ENCODE measurements at regions not wholly inside any gene's neighbourhood (a gene's known extent, or its start where the extent isn't known, plus 50 kb on each side); places are given as distances from the start of the nearest gene placed in this dataset.
"Not testable (repeated sequence)": the region's sequence is repeated elsewhere in the genome, so short reads cannot be mapped to it uniquely, and the experiment has no call there.

- H3K4me3 ChIP-seq (ENCODE audit: low read length), result no peak overlapping the region
- H3K4me1 ChIP-seq (ENCODE audit: control insufficient read depth, insufficient read depth, low read length), result no peaks in the 10 kb centered on the region
- H3K9me3 ChIP-seq (replicated peaks; ENCODE audit: control insufficient read depth, low read depth, low read length), result no peaks in the 10 kb centered on the region
- H3K27ac ChIP-seq (ENCODE audit: low read length), result no peak overlapping the region
- 71% methylated on average over 1 of the region's 2 CpGs for WGBS (ENCODE audit: insufficient coverage)
- DNase-seq, result no peak
- H3K27me3 ChIP-seq (ENCODE audit: control insufficient read depth, insufficient read depth, low read length), result no peaks in the 10 kb centered on the region
- no peaks in the 10 kb centered on the region for H3K36me3 ChIP-seq (ENCODE audit: control insufficient read depth, insufficient read depth, low read length)
These were observed 148.9 kb upstream of the ABI3BP start for GRCh38 chr3:101142160-101142559.

DNA sequence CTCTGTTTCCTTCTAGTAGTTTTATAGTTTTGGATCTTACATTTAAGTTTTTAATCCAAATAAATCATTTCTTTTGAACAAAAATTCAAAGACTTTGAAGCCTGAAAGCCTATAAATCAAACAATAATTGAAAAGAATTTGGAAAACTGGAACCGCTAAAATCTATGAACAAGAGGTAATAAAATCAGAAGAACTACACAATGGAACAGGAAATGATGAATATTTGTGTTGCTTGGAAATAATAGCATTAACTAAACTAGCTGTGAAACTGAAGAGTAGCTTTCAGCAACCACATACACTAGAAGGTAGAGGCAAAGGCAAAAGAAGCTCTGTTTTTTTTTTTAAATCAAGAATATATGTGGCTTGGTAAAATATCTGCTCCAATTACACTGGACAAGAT lies 147.9 kb upstream of the ABI3BP start:
- Histone ChIP-seq H3K27me3 (ENCODE audit: control insufficient read depth, insufficient read depth, low read length) (no peaks in the 10 kb centered on the region), H3K4me3 (ENCODE audit: low read length) (no peak overlapping the region), H3K4me1 (ENCODE audit: control insufficient read depth, insufficient read depth, low read length) (no peaks in the 10 kb centered on the region), H3K27ac (ENCODE audit: low read length) (no peak overlapping the region), H3K36me3 (ENCODE audit: control insufficient read depth, insufficient read depth, low read length) (no peaks in the 10 kb centered on the region), H3K9me3 (replicated peaks; ENCODE audit: control insufficient read depth, low read depth, low read length) (no peaks in the 10 kb centered on the region)
- no CpG with 5 or more reads among the region's 1 CpG for WGBS (ENCODE audit: insufficient coverage)
- DNase-seq, result no peak

GRCh38 chr3:101138817-101139216 lies 145.6 kb upstream of the ABI3BP start:
- no CpG with 5 or more reads among the region's 1 CpG for WGBS (ENCODE audit: insufficient coverage)

GRCh38 chr3:101134331-101134730 lies 141.1 kb upstream of the ABI3BP start:
- H3K4me1 ChIP-seq (ENCODE audit: control insufficient read depth, insufficient read depth, low read length), result no peaks in the 10 kb centered on the region
- no peak overlapping the region for H3K27ac ChIP-seq (ENCODE audit: low read length)
- H3K36me3 ChIP-seq (ENCODE audit: control insufficient read depth, insufficient read depth, low read length), result no peaks in the 10 kb centered on the region
- DNase-seq, result no peak
- no peaks in the 10 kb centered on the region for H3K27me3 ChIP-seq (ENCODE audit: control insufficient read depth, insufficient read depth, low read length)
- H3K4me3 ChIP-seq (ENCODE audit: low read length), result no peak overlapping the region
- H3K9me3 ChIP-seq (replicated peaks; ENCODE audit: control insufficient read depth, low read depth, low read length), result no peaks in the 10 kb centered on the region
- 78% methylated on average over 5 of the region's 7 CpGs for WGBS (ENCODE audit: insufficient coverage)

More at GRCh38 chr3:101138817-101139216, 145.6 kb upstream of the ABI3BP start:
- Histone ChIP-seq H3K4me3 (ENCODE audit: low read length) (no peak overlapping the region), H3K36me3 (ENCODE audit: control insufficient read depth, insufficient read depth, low read length) (no peaks in the 10 kb centered on the region), H3K4me1 (ENCODE audit: control insufficient read depth, insufficient read depth, low read length) (no peaks in the 10 kb centered on the region), H3K9me3 (replicated peaks; ENCODE audit: control insufficient read depth, low read depth, low read length) (no peaks in the 10 kb centered on the region), H3K27me3 (ENCODE audit: control insufficient read depth, insufficient read depth, low read length) (no peaks in the 10 kb centered on the region), H3K27ac (ENCODE audit: low read length) (no peak overlapping the region)
- DNase-seq, result no peak

DNA sequence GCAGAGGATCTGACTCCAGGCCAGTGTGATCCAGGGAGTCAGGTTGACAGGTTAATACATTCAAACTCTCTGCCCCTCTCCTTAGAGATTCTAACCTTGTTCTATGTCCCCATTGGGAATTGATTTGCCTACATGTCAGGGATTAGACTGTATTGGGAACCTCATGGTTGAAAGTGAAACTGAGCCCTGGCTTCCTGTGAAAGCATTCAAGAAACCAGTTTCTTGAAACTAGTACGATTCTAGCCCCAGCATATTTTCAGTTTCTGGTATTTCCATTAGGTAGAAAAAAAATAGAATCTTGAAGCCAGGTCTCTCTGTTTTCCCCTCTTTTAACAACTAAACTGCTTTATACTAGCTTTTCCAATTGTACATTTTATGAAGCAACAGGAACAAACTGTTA lies 140.4 kb upstream of the ABI3BP start:
- Histone ChIP-seq H3K9me3 (replicated peaks; ENCODE audit: control insufficient read depth, low read depth, low read length) (no peaks in the 10 kb centered on the region), H3K4me3 (ENCODE audit: low read length) (no peak overlapping the region), H3K4me1 (ENCODE audit: control insufficient read depth, insufficient read depth, low read length) (no peaks in the 10 kb centered on the region), H3K27me3 (ENCODE audit: control insufficient read depth, insufficient read depth, low read length) (no peaks in the 10 kb centered on the region), H3K36me3 (ENCODE audit: control insufficient read depth, insufficient read depth, low read length) (no peaks in the 10 kb centered on the region), H3K27ac (ENCODE audit: low read length) (no peak overlapping the region)
- DNase-seq, result peak; percentile 60
- no CpG with 5 or more reads among the region's 1 CpG for WGBS (ENCODE audit: insufficient coverage)

- H3K9me3 ChIP-seq (replicated peaks; ENCODE audit: control insufficient read depth, low read depth, low read length); H3K27ac ChIP-seq (ENCODE audit: low read length); H3K36me3 ChIP-seq (ENCODE audit: control insufficient read depth, insufficient read depth, low read length); H3K27me3 ChIP-seq (ENCODE audit: control insufficient read depth, insufficient read depth, low read length); H3K4me1 ChIP-seq (ENCODE audit: control insufficient read depth, insufficient read depth, low read length); DNase-seq; H3K4me3 ChIP-seq (ENCODE audit: low read length): not testable (repeated sequence)
- WGBS (ENCODE audit: insufficient coverage), result 75% methylated on average over 5 of the region's 7 CpGs
These were observed 140.0 kb upstream of the ABI3BP start for GRCh38 chr3:101133197-101133596.

DNA sequence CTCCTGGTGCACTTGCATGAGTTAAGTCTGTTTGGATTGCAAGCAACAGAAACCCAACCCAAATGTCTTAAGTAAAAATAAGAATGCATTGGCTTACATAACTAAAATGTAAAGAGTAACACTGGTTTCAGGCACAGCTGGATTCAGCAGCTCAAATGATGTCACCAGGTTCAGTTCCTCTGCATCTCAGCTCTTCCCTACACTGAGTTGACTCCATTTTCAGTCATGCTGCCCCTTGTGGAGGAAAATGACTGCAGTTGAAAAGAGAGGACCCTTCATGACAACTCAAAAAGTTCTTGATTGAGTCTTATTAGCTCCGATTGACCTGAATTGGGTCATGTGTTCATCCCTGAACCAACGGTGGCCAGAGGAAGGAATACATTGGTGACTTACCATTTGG lies 138.5 kb upstream of the ABI3BP start:
- no peak for DNase-seq
- WGBS (ENCODE audit: insufficient coverage), result 92% methylated on average over 2 of the region's 2 CpGs
- H3K27ac ChIP-seq (ENCODE audit: low read length), result no peak overlapping the region
- H3K4me3 ChIP-seq (ENCODE audit: low read length), result no peak overlapping the region
- no peaks in the 10 kb centered on the region for H3K36me3 ChIP-seq (ENCODE audit: control insufficient read depth, insufficient read depth, low read length)
- H3K27me3 ChIP-seq (ENCODE audit: control insufficient read depth, insufficient read depth, low read length), result no peaks in the 10 kb centered on the region
- H3K4me1 ChIP-seq (ENCODE audit: control insufficient read depth, insufficient read depth, low read length), result no peaks in the 10 kb centered on the region
- no peaks in the 10 kb centered on the region for H3K9me3 ChIP-seq (replicated peaks; ENCODE audit: control insufficient read depth, low read depth, low read length)

- no peak overlapping the region for H3K4me3 ChIP-seq (ENCODE audit: low read length)
- H3K4me1 ChIP-seq (ENCODE audit: control insufficient read depth, insufficient read depth, low read length), result no peaks in the 10 kb centered on the region
- 83% methylated on average over 1 of the region's 9 CpGs for WGBS (ENCODE audit: insufficient coverage)
- no peak overlapping the region for H3K27ac ChIP-seq (ENCODE audit: low read length)
- DNase-seq, result no peak
- H3K9me3 ChIP-seq (replicated peaks; ENCODE audit: control insufficient read depth, low read depth, low read length), result no peaks in the 10 kb centered on the region
- no peaks in the 10 kb centered on the region for H3K27me3 ChIP-seq (ENCODE audit: control insufficient read depth, insufficient read depth, low read length)
- H3K36me3 ChIP-seq (ENCODE audit: control insufficient read depth, insufficient read depth, low read length), result no peaks in the 10 kb centered on the region
These were observed 135.6 kb upstream of the ABI3BP start for GRCh38 chr3:101128786-101129185.

GRCh38 chr3:101128001-101128400 lies 134.8 kb upstream of the ABI3BP start:
- no peak for DNase-seq
- no peak overlapping the region for H3K27ac ChIP-seq (ENCODE audit: low read length)
- H3K4me3 ChIP-seq (ENCODE audit: low read length), result no peak overlapping the region
- WGBS (ENCODE audit: insufficient coverage), result no CpG with 5 or more reads among the region's 1 CpG
- H3K36me3 ChIP-seq (ENCODE audit: control insufficient read depth, insufficient read depth, low read length), result no peaks in the 10 kb centered on the region
- no peaks in the 10 kb centered on the region for H3K27me3 ChIP-seq (ENCODE audit: control insufficient read depth, insufficient read depth, low read length)
- H3K9me3 ChIP-seq (replicated peaks; ENCODE audit: control insufficient read depth, low read depth, low read length), result no peaks in the 10 kb centered on the region
- no peaks in the 10 kb centered on the region for H3K4me1 ChIP-seq (ENCODE audit: control insufficient read depth, insufficient read depth, low read length)

GRCh38 chr3:101124125-101124524 lies 130.9 kb upstream of the ABI3BP start:
- no peak overlapping the region for H3K27ac ChIP-seq (ENCODE audit: low read length)
- no peak for DNase-seq
- H3K4me1 ChIP-seq (ENCODE audit: control insufficient read depth, insufficient read depth, low read length), result no peaks in the 10 kb centered on the region
- WGBS (ENCODE audit: insufficient coverage), result no CpG with 5 or more reads among the region's 2 CpGs
- H3K9me3 ChIP-seq (replicated peaks; ENCODE audit: control insufficient read depth, low read depth, low read length), result no peaks in the 10 kb centered on the region
- no peaks in the 10 kb centered on the region for H3K27me3 ChIP-seq (ENCODE audit: control insufficient read depth, insufficient read depth, low read length)
- H3K4me3 ChIP-seq (ENCODE audit: low read length), result no peak overlapping the region
- no peaks in the 10 kb centered on the region for H3K36me3 ChIP-seq (ENCODE audit: control insufficient read depth, insufficient read depth, low read length)

GRCh38 chr3:101123081-101123480 lies 129.9 kb upstream of the ABI3BP start:
- H3K27me3 ChIP-seq (ENCODE audit: control insufficient read depth, insufficient read depth, low read length), result no peaks in the 10 kb centered on the region
- no peaks in the 10 kb centered on the region for H3K4me1 ChIP-seq (ENCODE audit: control insufficient read depth, insufficient read depth, low read length)
- no peaks in the 10 kb centered on the region for H3K9me3 ChIP-seq (replicated peaks; ENCODE audit: control insufficient read depth, low read depth, low read length)
- no CpG with 5 or more reads among the region's 2 CpGs for WGBS (ENCODE audit: insufficient coverage)
- no peak overlapping the region for H3K27ac ChIP-seq (ENCODE audit: low read length)
- no peaks in the 10 kb centered on the region for H3K36me3 ChIP-seq (ENCODE audit: control insufficient read depth, insufficient read depth, low read length)
- no peak for DNase-seq
- H3K4me3 ChIP-seq (ENCODE audit: low read length), result no peak overlapping the region
